ENCODE measurements at regions not wholly inside any gene's neighbourhood (a gene's known extent, or its start where the extent isn't known, plus 50 kb on each side); places are given as distances from the start of the nearest gene placed in this dataset.

GRCh38 chr9:75616052-75616451, 274.4 kb upstream of the PCSK5 start:
- TF ChIP-seq, protein P1, sequence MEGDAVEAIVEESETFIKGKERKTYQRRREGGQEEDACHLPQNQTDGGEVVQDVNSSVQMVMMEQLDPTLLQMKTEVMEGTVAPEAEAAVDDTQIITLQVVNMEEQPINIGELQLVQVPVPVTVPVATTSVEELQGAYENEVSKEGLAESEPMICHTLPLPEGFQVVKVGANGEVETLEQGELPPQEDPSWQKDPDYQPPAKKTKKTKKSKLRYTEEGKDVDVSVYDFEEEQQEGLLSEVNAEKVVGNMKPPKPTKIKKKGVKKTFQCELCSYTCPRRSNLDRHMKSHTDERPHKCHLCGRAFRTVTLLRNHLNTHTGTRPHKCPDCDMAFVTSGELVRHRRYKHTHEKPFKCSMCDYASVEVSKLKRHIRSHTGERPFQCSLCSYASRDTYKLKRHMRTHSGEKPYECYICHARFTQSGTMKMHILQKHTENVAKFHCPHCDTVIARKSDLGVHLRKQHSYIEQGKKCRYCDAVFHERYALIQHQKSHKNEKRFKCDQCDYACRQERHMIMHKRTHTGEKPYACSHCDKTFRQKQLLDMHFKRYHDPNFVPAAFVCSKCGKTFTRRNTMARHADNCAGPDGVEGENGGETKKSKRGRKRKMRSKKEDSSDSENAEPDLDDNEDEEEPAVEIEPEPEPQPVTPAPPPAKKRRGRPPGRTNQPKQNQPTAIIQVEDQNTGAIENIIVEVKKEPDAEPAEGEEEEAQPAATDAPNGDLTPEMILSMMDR (IDR thresholded peaks at IDR 0.05; ENCODE audit: borderline replicate concordance, insufficient read depth, low read depth, low read length), result no peak
- H3K4me3 ChIP-seq (ENCODE audit: low read depth, low read length), result no peak overlapping the region

DNA sequence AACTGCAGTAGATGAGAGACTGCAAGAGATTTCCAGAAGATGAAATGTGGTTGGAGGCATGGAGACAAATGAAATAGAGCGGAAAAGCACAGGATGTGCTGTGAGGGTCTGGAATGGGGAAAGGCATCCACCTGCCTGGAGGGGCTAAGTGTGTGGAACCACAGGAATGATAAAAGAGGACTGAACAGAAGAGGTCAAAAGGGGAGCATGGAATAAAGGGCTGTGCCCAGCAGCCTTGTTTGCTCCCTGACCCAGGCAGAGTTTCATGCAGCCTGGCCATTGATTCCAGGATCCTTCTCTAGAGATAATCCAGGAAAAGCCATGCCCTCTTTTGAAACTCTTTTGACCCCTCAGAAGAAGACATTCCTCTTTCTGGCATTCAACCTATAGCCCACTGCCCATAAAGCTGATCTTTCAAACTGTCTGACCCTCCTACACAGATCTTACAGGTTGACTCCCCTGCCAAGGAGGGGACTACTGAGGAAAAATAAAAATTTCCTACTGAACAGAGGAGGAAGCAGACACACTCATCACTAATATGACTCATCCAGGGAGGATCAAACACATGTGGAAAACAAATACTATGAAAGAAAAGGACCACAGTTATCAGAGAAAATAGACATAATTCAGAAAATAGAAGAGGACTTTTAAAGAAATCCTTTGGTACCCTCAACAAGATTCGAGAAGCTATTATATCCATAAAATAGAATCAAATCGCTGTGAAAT, 273.5 kb upstream of the PCSK5 start:
- H3K4me3 ChIP-seq (ENCODE audit: low read depth, low read length), result no peak overlapping the region
- TF ChIP-seq, protein P1 (IDR thresholded peaks at IDR 0.05; ENCODE audit: borderline replicate concordance, insufficient read depth, low read depth, low read length), result no peak

- TF ChIP-seq, protein P1 (IDR thresholded peaks at IDR 0.05; ENCODE audit: borderline replicate concordance, insufficient read depth, low read depth, low read length), result no peak
- H3K4me3 ChIP-seq (ENCODE audit: low read depth, low read length), result no peak overlapping the region
Measured at GRCh38 chr9:75623462-75623861, 267.0 kb upstream of the PCSK5 start.

- TF ChIP-seq, protein P1 (IDR thresholded peaks at IDR 0.05; ENCODE audit: borderline replicate concordance, insufficient read depth, low read depth, low read length), result no peak
- H3K4me3 ChIP-seq (ENCODE audit: low read depth, low read length), result no peak overlapping the region
Measured at GRCh38 chr9:75624998-75625397, 265.5 kb upstream of the PCSK5 start.

DNA sequence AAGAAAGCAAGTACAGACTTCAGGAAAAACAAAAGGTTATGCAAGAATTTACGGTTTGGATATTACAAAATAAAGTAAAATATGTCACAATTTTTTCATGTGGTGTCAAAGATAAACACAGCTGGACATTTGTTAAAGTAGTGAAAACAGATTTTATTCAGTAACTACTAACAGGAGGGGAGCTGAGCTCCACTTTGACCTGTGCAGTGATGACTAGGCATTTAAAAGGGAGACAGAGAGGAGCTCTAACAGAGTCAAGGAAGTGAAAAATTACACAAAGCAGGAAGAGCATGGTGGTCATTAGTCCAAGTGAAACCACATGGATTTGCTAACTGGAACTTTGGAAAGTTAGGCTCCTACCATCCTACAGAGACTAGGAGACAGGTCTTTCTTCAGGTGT, 263.6 kb upstream of the PCSK5 start:
- H3K4me3 ChIP-seq (ENCODE audit: low read depth, low read length), result no peak overlapping the region
- TF ChIP-seq, protein P1 (IDR thresholded peaks at IDR 0.05; ENCODE audit: borderline replicate concordance, insufficient read depth, low read depth, low read length), result no peak

- TF ChIP-seq, protein P1 (IDR thresholded peaks at IDR 0.05; ENCODE audit: borderline replicate concordance, insufficient read depth, low read depth, low read length), result no peak
- no peak overlapping the region for H3K4me3 ChIP-seq (ENCODE audit: low read depth, low read length)
Measured at GRCh38 chr9:75628952-75629351, 261.5 kb upstream of the PCSK5 start.

- TF ChIP-seq, protein P1 (IDR thresholded peaks at IDR 0.05; ENCODE audit: borderline replicate concordance, insufficient read depth, low read depth, low read length), result no peak
- H3K4me3 ChIP-seq (ENCODE audit: low read depth, low read length), result no peak overlapping the region
Measured at GRCh38 chr9:75633451-75634057, 256.9 kb upstream of the PCSK5 start.

Measured in GM12875 (cell line).